HepG2 (cell line): ENCODE measurements at regions not wholly inside any gene's neighbourhood (a gene's known extent, or its start where the extent isn't known, plus 50 kb on each side); places are given as distances from the start of the nearest gene placed in this dataset.

Experiments
- ATAC-seq: fragments of 200-7000 bp; cut with Tn5 transposase; 3 replicates; pipeline ENCODE4 v1.9.1; 2020; ENCODE audit warnings: mild to moderate bottlenecking, moderate library complexity
- BruUV-seq: library from RNA; stranded (reverse); fragments of 400-500 nt; replicated peaks from 2 replicates; lab custom pipeline; 2021; lab: Mats Ljungman, UMichigan
- CTCF ChIA-PET: fragments of 300-600 bp; formaldehyde crosslinking; extraction: SDS; loops from one replicate; lab custom pipeline; 2021; ENCODE audit warnings: low total read pairs, inconsistent platforms, low intra/inter-chr PET ratio; lab: Yijun Ruan, JAX
- POLR2A ChIA-PET: fragments of 350-600 bp; sonication (Branson Sonifier 250); formaldehyde crosslinking; loops from one replicate; lab custom pipeline; 2020; ENCODE audit warnings: antibody characterized with exemption, inconsistent platforms; lab: Yijun Ruan, JAX
- DNase-seq: peaks from one replicate; pipeline ENCODE4 v3.0.0-alpha.2; 2015; ENCODE audit warnings: low spot score
- FAIRE-seq: peaks from 3 replicates; lab custom pipeline; 2011; peaks lifted over from hg19 to GRCh38; lab: Jason Lieb, UNC
- H2AFZ ChIP-seq: one replicate; pipeline ENCODE4 v1.6.1; 2011; ENCODE audit warnings: low read length, inconsistent platforms
- H3K27ac ChIP-seq: fragments of 300-600 bp; 3 replicates; pipeline ENCODE4 v1.8.0; 2011; ENCODE audit warnings: mixed run types, mild to moderate bottlenecking, mixed read lengths, low read length, inconsistent platforms; ENCODE audit not compliant: insufficient read depth; ENCODE audit errors: extremely low read length
- H3K27me3 ChIP-seq, 2 experiments: fragments of 200-600 bp in 1 of 2; 2 replicates in 1 of 2; 3 replicates in 1 of 2; pipeline versions ENCODE4 v1.6.0 to v1.8.0; 2011; ENCODE audit warnings: low read length in 2 of 2, mild to moderate bottlenecking in 2 of 2, moderate library complexity in 2 of 2, inconsistent platforms in 1 of 2; ENCODE audit not compliant: insufficient read depth in 2 of 2, control insufficient read depth in 1 of 2
- H3K36me3 ChIP-seq, 2 experiments: fragments of 200-600 bp in 1 of 2; replicated peaks in 1 of 2; 2 replicates in 1 of 2; 3 replicates in 1 of 2; pipeline versions ENCODE4 v1.5.1 to v1.8.0; 2011; ENCODE audit warnings: low read length in 2 of 2, inconsistent platforms in 1 of 2; ENCODE audit not compliant: insufficient read depth in 2 of 2, control insufficient read depth in 1 of 2
- H3K4me1 ChIP-seq: 2 replicates; pipeline ENCODE4 v1.5.1; 2012; ENCODE audit warnings: low read length, inconsistent platforms; ENCODE audit not compliant: insufficient read depth
- H3K4me2 ChIP-seq: 2 replicates; pipeline ENCODE4 v1.6.0; 2011; ENCODE audit warnings: low read depth, low read length, inconsistent platforms
- H3K4me3 ChIP-seq, 3 experiments: fragments of 200-600 bp in 1 of 3; sonication (generic), shearing (Covaris generic) in 1 of 3; replicated peaks in 1 of 3; 2 replicates each; pipeline ENCODE4 v1.5.1; 2011 to 2016; ENCODE audit warnings: low read length in 3 of 3, inconsistent platforms in 2 of 3, low read depth in 2 of 3, mild to moderate bottlenecking in 2 of 3, control low read depth in 1 of 3, mixed read lengths in 1 of 3; ENCODE audit not compliant: insufficient read depth in 1 of 3
- H3K79me2 ChIP-seq: one replicate; pipeline ENCODE4 v1.6.1; 2011; ENCODE audit warnings: low read length, inconsistent platforms; ENCODE audit not compliant: insufficient read depth
- H3K9ac ChIP-seq: 2 replicates; pipeline ENCODE4 v1.6.0; 2011; ENCODE audit warnings: mild to moderate bottlenecking, low read depth, low read length, inconsistent platforms; ENCODE audit not compliant: insufficient read depth
- H3K9me3 ChIP-seq: 2 replicates; pipeline ENCODE4 v1.5.1; 2012; ENCODE audit warnings: mild to moderate bottlenecking, low read length
- H4K20me1 ChIP-seq: 2 replicates; pipeline ENCODE4 v1.6.0; 2011; ENCODE audit warnings: inconsistent platforms, mild to moderate bottlenecking, low read length, moderate library complexity; ENCODE audit not compliant: insufficient read depth
- BATF2 ChIP-seq: sonication (generic); formaldehyde crosslinking; IDR thresholded peaks from 2 replicates; pipeline ENCODE4 v1.8.0; 2022; ENCODE audit warnings: mild to moderate bottlenecking, missing genetic modification reagents, moderate library complexity
- GPN1 ChIP-seq: sonication (generic); formaldehyde crosslinking; IDR thresholded peaks from 2 replicates; pipeline ENCODE4 v1.5.1; 2020; ENCODE audit warnings: missing genetic modification reagents, borderline replicate concordance
- HNRNPL ChIP-seq: fragments of 200-400 bp; formaldehyde crosslinking; IDR thresholded peaks from 2 replicates; pipeline ENCODE4 v1.6.1; 2017; ENCODE audit warnings: mild to moderate bottlenecking, low read depth, low read length
- PATZ1 ChIP-seq: sonication (generic); formaldehyde crosslinking; IDR thresholded peaks from 2 replicates; pipeline ENCODE4 v1.4.0; 2020; ENCODE audit warnings: missing genetic modification reagents
- SSRP1 ChIP-seq: IDR thresholded peaks from 2 replicates; pipeline ENCODE4 v1.6.1; 2016; ENCODE audit warnings: control low read depth
- ZNF280B ChIP-seq: sonication (generic); formaldehyde crosslinking; IDR thresholded peaks from 2 replicates; pipeline ENCODE4 v1.5.0; 2020; ENCODE audit warnings: missing genetic modification reagents, mild to moderate bottlenecking, borderline replicate concordance
- ZNF687 ChIP-seq: sonication (generic); formaldehyde crosslinking; IDR thresholded peaks from 2 replicates; pipeline ENCODE4 v1.5.1; 2020; ENCODE audit warnings: mild to moderate bottlenecking, missing genetic modification reagents, moderate library complexity
- WGBS: methylation state at CpG from one replicate; pipeline ENCODE4 v1.1.6; 2017; ENCODE audit warnings: low lambda C conversion rate; 5-methylcytosine and 5-hydroxymethylcytosine counted together
- in situ Hi-C: cut with HindIII; loops from 2 replicates; pipeline ENCODE4 v1.10.0; 2017; ENCODE audit warnings: low pct_unique_long_range_greater_than_20kb; ENCODE audit not compliant: extremely low pct_ligation_motif_present
- intact Hi-C: fragments of 100-400 bp; cut with micrococcal nuclease; formaldehyde crosslinking; loops from one replicate; pipeline ENCODE4 v1.10.0; 2022; ENCODE audit not compliant: unreplicated experiment

GRCh38 chr7:367351-367901, 77.5 kb downstream of the FOXL3 start:
- H3K4me3 ChIP-seq = no peak overlapping the region
- no peaks in the 10 kb centered on the region for H3K79me2 ChIP-seq
- DNase-seq (no peak), FAIRE-seq (no peak), ATAC-seq (no peak)
- CTCF ChIA-PET = no interaction called here
- TF ChIP-seq ZNF280B (CRISPR knock-in tag) (no peak), BATF2 (CRISPR knock-in tag) (no peak), HNRNPL (0 out of 2 replicates have a peak, but pooled peaks have one; percentile 33)
- H3K27ac ChIP-seq = no peak overlapping the region
- in situ Hi-C loops = no loop called here
- WGBS = 55% methylated on average over 6 of the region's 9 CpGs
- H3K9ac ChIP-seq = no peak overlapping the region
- H3K9me3 ChIP-seq = no peaks in the 10 kb centered on the region
- intact Hi-C loops = no loop called here
- no TSS peak for BruUV-seq
- peaks cover 58% of the 10 kb centered on the region for H3K4me1 ChIP-seq
- POLR2A ChIA-PET = no interaction called here
- no peaks in the 10 kb centered on the region for H4K20me1 ChIP-seq
- H2AFZ ChIP-seq = no peak overlapping the region
- no peak overlapping the region for H3K4me2 ChIP-seq
- H3K36me3 ChIP-seq = no peaks in the 10 kb centered on the region
- H3K27me3 ChIP-seq = peaks cover 14 to 40% of the 10 kb centered on the region in 2 experiments

GRCh38 chr7:368651-369475, 78.9 kb downstream of the FOXL3 start:
- POLR2A ChIA-PET = no interaction called here
- CTCF ChIA-PET = no interaction called here
- H3K9ac ChIP-seq = no peak overlapping the region
- TF ChIP-seq SSRP1 (CRISPR knock-in tag) = no peak
- TF ChIP-seq PATZ1 = 0 out of 2 replicates have a peak, but pooled peaks have one; percentile 32
- TF ChIP-seq ZNF687 = peak; percentile 14; the same call in 1 of the 2 replicates
- no peak for TF ChIP-seq GPN1 (CRISPR knock-in tag)

More at GRCh38 chr7:368651-369475, 78.9 kb downstream of the FOXL3 start:
- FAIRE-seq (no peak), DNase-seq (no peak), ATAC-seq (no peak)
- WGBS = 44% methylated on average over 21 of the region's 51 CpGs
- in situ Hi-C loops (no loop called here), intact Hi-C loops (no loop called here)
- no peak overlapping the region for H3K27ac ChIP-seq
- no peaks in the 10 kb centered on the region for H3K9me3 ChIP-seq
- H2AFZ ChIP-seq = no peak overlapping the region
- no peak overlapping the region for H3K4me2 ChIP-seq
- no peaks in the 10 kb centered on the region for H3K79me2 ChIP-seq
- H4K20me1 ChIP-seq = no peaks in the 10 kb centered on the region
- no TSS peak for BruUV-seq
- H3K4me1 ChIP-seq = peaks cover 65% of the 10 kb centered on the region
- no peaks in the 10 kb centered on the region for H3K36me3 ChIP-seq
- H3K4me3 ChIP-seq = no peak overlapping the region
- H3K27me3 ChIP-seq = peaks cover 12 to 37% of the 10 kb centered on the region in 2 experiments
